RWPE1 (cell line): ENCODE measurements at regions not wholly inside any gene's neighbourhood (a gene's known extent, or its start where the extent isn't known, plus 50 kb on each side); places are given as distances from the start of the nearest gene placed in this dataset.

Experiments used
- CTCF ChIA-PET: fragments of 350-600 bp; sonication (Branson Sonifier 250); formaldehyde crosslinking; extraction: SDS; loops from one replicate; lab custom pipeline; 2021; lab: Yijun Ruan, JAX
- POLR2A ChIA-PET: fragments of 400-600 bp; formaldehyde crosslinking; extraction: SDS; loops from one replicate; lab custom pipeline; 2020; ENCODE audit warnings: antibody characterized with exemption; ENCODE audit not compliant: low non-redundant PET; lab: Yijun Ruan, JAX
- DNase-seq: peaks from one replicate; pipeline ENCODE4 v3.0.0; 2012; ENCODE audit warnings: low spot score
- H3K27ac ChIP-seq: fragments of 450-650 bp; 2 replicates; pipeline ENCODE4 v1.5.1; 2017
- CTCF ChIP-seq: fragments of 450-650 bp; conservative IDR thresholded peaks from 2 replicates; pipeline ENCODE4 v1.5.1; 2017; ENCODE audit warnings: low read depth, mild to moderate bottlenecking

- DNase-seq: no peak
Measured at GRCh38 chr11:44361813-44362212, 51.9 kb upstream of the ALX4 start.

GRCh38 chr11:44363116-44363515, 53.2 kb upstream of the ALX4 start:
- CTCF ChIA-PET: no interaction called here
- no peak for DNase-seq
- POLR2A ChIA-PET: no interaction called here

More at GRCh38 chr11:44361813-44362212, 51.9 kb upstream of the ALX4 start:
- POLR2A ChIA-PET: no interaction called here
- no peak overlapping the region for H3K27ac ChIP-seq
- no peak for TF ChIP-seq CTCF
- CTCF ChIA-PET: no interaction called here

GRCh38 chr11:44364596-44364995, 54.7 kb upstream of the ALX4 start:
- no peak for DNase-seq
- ChIA-PET CTCF (no interaction called here), POLR2A (no interaction called here)
- TF ChIP-seq CTCF: no peak
- H3K27ac ChIP-seq: no peak overlapping the region

More at GRCh38 chr11:44363116-44363515, 53.2 kb upstream of the ALX4 start:
- no peak for TF ChIP-seq CTCF
- no peak overlapping the region for H3K27ac ChIP-seq

- ChIA-PET CTCF (no interaction called here), POLR2A (no interaction called here)
- no peak overlapping the region for H3K27ac ChIP-seq
- TF ChIP-seq CTCF: no peak
- no peak for DNase-seq
Measured at GRCh38 chr11:44365616-44366015, 55.7 kb upstream of the ALX4 start.

- ChIA-PET POLR2A (no interaction called here), CTCF (no interaction called here)
- no peak for DNase-seq
- TF ChIP-seq CTCF: no peak
- no peak overlapping the region for H3K27ac ChIP-seq
Measured at GRCh38 chr11:44366026-44366425, 56.1 kb upstream of the ALX4 start.

- no peak for TF ChIP-seq CTCF
- ChIA-PET POLR2A (no interaction called here), CTCF (no interaction called here)
- no peak overlapping the region for H3K27ac ChIP-seq
- no peak for DNase-seq
Measured at GRCh38 chr11:44366741-44367140, 56.8 kb upstream of the ALX4 start.

- TF ChIP-seq CTCF: no peak
Measured at GRCh38 chr11:44367452-44367851, 57.5 kb upstream of the ALX4 start.

More at GRCh38 chr11:44367452-44367851, 57.5 kb upstream of the ALX4 start:
- no peak for DNase-seq
- ChIA-PET CTCF (interaction anchor here (0.8 kb wide), 1 partner anchor 23 kb away, joined by 3 read pairs; no protein-coding TSS in a partner anchor), POLR2A (no interaction called here)
- no peak overlapping the region for H3K27ac ChIP-seq
